HK-2 (cell line): ENCODE measurements at regions not wholly inside any gene's neighbourhood (a gene's known extent, or its start where the extent isn't known, plus 50 kb on each side); places are given as distances from the start of the nearest gene placed in this dataset.
"Not testable (repeated sequence)": the region's sequence is repeated elsewhere in the genome, so short reads cannot be mapped to it uniquely, and the experiment has no call there.

Experiments used
- DNase-seq: peaks from one replicate; pipeline ENCODE4 v3.0.0-alpha.2; 2018; ENCODE audit not compliant: unreplicated experiment

DNA sequence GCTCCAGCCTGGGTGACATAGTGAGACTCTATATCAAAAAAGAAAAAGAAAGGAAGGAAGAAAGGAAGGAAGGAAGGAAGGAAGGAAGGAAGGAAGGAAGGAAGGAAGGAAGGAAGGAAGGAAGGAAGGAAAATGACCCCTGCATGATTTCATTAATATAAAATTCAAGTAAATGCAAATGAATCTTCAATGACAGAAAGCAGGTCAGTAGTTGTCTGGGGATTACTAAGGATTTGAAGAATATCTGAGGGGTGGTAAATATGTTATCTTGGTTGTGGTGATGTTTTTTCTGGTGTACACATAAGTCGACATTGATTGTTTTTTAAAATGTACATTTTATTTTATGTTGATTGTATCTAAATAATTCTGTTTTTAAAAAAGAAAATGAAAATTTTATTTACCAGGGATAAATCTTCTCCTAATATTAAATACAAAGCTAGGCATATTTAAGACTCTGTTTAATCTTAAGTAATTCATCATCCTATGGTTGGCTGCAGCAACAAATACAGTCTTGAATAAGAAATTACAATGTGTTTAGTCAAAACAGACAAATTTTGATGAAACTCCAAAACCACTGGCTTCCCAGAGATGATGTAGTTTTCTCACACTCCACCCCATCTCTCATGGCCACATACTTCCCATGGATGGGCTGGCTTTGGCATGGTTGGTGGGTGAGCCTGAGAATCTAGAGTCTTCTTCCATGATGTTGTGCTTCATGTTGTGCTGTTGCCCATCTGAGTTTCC is 314.7 kb upstream of the REG3G start:
- DNase-seq: no peak

DNA sequence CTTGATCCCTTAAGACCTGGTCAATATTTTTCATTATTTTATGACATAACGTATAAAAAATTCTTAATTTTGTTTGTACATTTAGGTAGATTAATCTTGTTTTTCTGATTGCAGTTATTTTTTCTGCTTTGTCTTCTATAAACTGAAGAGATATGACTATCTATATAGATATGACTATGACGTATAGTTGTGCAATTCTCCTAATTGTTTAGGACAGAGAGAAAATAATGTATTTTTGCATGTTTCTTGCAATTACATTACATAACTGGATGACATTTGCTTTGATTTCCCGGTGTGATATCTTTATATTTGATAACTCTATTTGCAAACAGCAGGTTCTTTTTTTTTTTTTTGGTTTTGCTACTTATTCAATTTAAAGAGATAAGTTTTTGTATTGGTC is 310.2 kb upstream of the REG3G start:
- DNase-seq: no peak

DNA sequence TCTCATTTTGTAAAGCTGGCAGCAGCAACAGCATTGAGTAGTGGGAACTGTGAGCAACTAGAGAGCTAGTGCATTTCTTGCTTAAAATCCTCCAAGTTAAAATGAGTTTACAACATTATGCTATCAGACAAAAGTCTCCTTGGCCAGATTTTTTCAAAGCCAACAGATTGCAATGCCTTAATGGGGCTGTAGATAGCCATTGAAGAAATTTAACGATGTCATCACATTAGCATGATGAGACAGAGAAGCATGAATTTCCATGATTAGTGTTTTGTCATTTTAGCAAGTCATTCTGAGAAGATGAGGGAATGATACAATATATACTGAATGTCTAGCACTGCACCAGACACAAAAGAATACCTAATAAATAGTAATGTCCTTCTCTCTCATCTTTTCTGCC is 307.5 kb upstream of the REG3G start:
- DNase-seq: no peak

- DNase-seq: no peak
Observed at GRCh38 chr2:78718473-78718872, 307.0 kb upstream of the REG3G start.

- no peak for DNase-seq
Observed at GRCh38 chr2:78721355-78722033, 304.0 kb upstream of the REG3G start.

DNA sequence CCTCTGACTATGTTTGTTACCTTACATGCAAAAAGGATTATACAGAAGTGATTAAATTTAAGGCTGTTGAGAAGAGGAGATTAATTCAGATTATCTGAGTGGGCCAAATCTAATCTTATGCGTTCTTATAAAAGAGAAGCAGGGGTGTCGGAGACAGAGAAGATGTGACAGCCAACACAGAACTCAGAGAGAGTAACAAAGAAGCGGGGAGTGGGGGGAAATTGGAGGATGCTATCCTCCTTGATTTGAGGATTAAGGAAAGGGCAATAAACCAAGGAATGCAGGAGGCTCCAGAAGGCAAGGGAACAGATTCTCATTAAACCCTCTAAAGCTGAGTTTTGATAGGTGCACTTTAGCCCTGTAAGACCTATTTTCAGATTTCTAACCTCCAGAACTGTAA is 291.3 kb upstream of the REG3G start:
- DNase-seq: no peak

DNA sequence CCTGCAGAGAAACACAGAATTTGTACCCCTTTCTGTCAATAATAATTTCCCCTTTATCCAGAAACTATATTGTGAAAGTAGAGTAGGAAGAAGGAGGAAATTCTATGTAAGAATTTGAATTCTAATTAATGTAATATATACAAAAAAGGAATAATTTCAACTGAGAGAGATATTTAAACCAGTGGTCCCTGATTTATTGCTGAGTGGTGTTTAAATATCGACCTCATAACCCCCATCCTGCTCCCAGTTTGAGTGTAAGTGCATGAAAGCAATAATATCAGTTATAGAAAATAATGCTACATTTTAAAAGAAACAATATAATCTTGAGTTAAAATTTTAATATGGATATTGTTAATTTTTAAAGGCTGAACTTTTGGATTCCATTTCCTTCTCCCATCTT is 286.2 kb upstream of the REG3G start:
- no peak for DNase-seq

- no peak for DNase-seq
Observed at GRCh38 chr2:78749638-78750037, 275.9 kb upstream of the REG3G start.

GRCh38 chr2:78750219-78750618 is 275.3 kb upstream of the REG3G start:
- DNase-seq: no peak

GRCh38 chr2:78754930-78755329 is 270.6 kb upstream of the REG3G start:
- no peak for DNase-seq

DNA sequence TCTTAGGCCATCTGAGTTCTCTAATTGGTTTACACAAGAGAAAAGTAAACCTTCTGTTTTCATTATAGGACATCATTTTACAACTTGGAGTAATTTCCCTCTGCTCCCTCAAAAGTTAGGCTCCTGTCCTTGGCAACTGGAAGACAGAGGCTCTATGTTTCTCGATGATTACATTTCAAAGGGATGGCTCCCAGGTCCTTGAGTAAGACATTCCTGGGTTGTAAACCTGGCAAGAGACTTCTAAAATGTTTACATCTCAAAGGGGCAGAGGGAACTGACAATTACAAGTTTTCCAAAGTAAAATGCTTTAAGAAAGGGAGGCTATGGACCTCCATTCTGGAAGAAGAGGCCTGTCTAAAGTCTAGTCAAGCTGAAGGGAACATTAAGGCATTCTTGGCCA is 268.3 kb upstream of the REG3G start:
- no peak for DNase-seq

DNA sequence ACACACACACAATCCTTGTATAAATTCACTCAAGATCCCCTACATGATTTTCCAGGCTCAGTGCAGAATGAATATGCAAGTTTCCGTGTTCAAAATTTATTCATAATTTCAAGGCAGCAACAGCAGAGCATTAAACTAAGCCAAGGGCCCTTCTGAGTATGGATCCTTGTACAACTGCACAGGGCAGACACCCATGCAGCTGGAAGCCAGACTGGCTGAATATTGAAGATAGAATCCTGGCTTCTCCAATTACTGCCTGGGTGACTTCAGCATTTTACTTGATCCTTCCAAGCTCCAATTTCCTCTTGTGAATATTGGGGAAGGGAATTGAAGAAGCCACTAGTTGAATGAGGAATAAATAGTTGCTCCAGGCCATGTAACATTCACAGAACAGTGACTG is 267.9 kb upstream of the REG3G start:
- no peak for DNase-seq

- DNase-seq: not testable (repeated sequence)
Observed at GRCh38 chr2:78758765-78759164, 266.7 kb upstream of the REG3G start.

DNA sequence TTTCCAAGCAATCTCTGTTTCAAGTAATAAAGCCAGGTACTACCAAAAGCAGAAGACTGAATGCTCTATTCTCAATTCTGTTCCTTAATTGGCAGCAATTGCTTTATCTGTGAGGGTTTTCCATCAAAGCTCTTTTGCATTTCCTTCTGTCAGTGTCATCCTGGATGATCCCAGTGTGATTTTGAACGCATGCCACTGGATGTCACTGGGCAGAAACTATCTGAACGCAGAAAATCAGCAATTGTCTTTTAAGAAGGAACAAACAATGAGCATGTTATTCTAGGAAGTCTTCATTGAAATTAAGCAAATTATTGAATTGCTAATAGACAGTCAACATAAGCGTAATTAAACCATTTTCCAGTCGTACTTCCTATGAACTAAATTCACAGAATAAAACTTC is 259.0 kb upstream of the REG3G start:
- no peak for DNase-seq

GRCh38 chr2:78768016-78768415 is 257.5 kb upstream of the REG3G start:
- DNase-seq: no peak

DNA sequence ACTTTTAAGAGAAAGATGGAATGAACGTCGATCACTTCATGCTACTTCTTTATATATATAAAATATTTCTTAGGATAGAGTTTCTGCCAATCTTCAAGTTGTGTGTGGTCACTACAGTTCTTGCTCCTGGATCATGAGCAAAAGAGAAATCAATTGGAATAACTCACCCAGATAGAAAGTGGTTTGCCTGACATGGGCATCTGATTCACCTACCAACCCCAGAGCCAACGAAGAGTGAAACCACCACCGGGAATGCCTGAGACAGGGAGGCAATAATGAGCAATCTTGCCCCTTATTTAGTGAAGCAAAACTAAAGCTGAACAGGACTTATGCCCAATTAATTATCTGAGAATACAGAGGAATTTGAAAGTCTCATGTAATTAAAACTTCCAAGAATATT is 250.2 kb upstream of the REG3G start:
- DNase-seq: peak; percentile 32

DNA sequence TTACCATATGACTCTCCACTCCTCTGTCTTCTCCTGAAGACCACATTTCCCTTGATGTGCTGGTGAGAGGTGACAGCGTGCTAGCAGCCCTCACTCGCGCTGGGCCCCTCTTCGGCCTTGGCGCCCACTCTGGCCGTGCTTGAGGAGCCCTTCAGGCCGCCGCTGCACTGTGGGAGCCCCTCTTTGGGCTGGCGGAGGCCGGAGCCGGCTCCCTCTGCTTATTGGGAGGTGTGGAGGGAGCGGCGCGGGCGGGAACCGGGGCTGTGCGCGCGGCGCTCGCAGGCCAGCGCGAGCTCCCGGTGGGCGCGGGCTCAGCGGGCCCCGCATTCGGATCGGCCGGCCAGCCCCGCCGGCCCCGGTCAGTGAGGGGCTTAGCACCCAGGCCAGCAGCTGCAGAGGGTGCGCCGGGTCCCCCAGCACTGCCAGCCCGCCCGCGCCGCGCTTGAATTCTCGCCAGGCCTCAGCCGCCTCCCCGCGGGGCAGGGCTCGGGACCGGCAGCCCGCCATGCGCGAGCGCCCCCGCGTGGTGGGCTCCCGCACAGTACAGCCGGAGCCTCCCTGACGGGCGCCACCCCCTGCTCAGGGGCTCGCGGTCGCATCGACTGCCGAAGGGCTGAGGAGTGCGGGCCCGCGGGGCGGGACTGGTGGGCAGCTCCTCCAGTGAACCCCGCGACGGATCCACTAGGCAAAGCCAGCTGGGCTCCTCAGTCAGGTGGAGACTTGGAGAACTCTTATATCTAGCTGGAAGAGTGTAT is 246.6 kb upstream of the REG3G start:
- no peak for DNase-seq

GRCh38 chr2:78779761-78780160 is 245.7 kb upstream of the REG3G start:
- DNase-seq: no peak

DNA sequence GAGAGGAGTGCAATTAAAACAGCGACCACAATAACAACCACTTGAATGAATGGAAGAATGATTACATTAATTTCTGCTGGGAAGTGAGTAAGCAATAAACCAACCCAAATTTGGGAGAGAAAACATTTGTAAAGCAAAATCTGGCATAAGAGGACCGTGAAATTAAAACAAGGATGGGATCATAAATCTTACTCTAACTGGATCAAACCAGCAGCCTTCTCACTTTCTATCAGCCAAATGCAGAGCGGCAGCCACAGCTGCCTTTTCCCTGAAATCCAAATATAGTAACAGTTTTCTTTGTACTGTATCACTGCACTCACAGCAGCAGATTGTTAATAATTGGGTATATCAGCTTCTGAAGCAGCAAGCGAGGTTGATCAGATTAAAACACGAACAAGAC is 245.2 kb upstream of the REG3G start:
- no peak for DNase-seq

DNA sequence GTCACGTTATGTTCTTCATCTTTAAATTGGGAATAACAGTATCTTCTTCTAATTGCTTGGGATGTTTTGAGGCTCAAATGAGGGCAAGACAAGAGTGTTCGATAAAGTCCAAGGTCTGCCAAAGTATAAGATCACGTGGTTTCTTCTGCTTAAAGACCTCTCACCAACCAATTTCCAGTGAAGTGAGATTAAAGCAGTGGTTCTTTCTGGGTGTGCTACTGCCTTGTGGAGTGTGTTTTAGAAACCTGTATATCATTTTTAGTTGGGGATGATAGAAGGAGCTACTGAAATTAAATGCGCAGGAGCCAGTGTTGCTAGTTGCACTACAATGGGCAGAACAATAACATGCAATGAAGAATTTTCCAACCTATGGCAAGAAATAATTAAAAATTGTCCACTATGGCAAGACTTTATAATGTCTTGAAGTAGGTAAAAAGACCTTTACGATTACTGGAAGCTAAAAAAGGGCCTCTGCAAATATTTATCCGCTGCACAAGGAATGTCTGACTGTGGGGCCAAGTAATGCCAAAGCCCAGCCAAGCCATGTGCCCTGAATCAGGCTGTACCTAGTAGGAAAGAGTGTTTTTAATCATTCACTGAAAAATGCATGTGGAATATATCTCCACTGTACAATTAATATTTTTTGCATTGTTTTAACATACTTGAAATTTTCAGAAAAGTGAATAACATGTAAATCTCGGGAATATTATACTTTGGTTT is 244.5 kb upstream of the REG3G start:
- DNase-seq: no peak

- DNase-seq: no peak
Observed at GRCh38 chr2:78782196-78782595, 243.3 kb upstream of the REG3G start.

GRCh38 chr2:78811955-78812610 is 213.4 kb upstream of the REG3G start:
- DNase-seq: no peak
